ENCODE measurements at regions not wholly inside any gene's neighbourhood (a gene's known extent, or its start where the extent isn't known, plus 50 kb on each side); places are given as distances from the start of the nearest gene placed in this dataset.

GRCh38 chr12:88416786-88417185 lies 163.5 kb downstream of the KITLG start:
- TF ChIP-seq EZH2 (IDR thresholded peaks at IDR 0.05; ENCODE audit: borderline replicate concordance, low read length) (no peak), CTCF (conservative IDR thresholded peaks at IDR 0.05 in 1 of 2, IDR thresholded peaks at IDR 0.05 in 1 of 2; ENCODE audit: extremely low read depth in 1 of 2, insufficient read depth in 1 of 2, low read depth in 1 of 2, low read length in 2 of 2) (no peak)
